GM12865 (cell line): ENCODE measurements at regions not wholly inside any gene's neighbourhood (a gene's known extent, or its start where the extent isn't known, plus 50 kb on each side); places are given as distances from the start of the nearest gene placed in this dataset.

Experiments
- DNase-seq: peaks from one replicate; pipeline ENCODE4 v3.0.0; 2010; ENCODE audit warnings: low read depth
- H3K4me3 ChIP-seq: 2 replicates; pipeline ENCODE4 v1.5.1; 2011; ENCODE audit warnings: mild to moderate bottlenecking, low read depth, low read length, control low read depth
- CTCF ChIP-seq: IDR thresholded peaks from 2 replicates; pipeline ENCODE4 v1.5.1; 2011; ENCODE audit warnings: low read length, control low read depth, low read depth, inconsistent platforms; ENCODE audit not compliant: insufficient read depth; ENCODE audit errors: missing control alignments

GRCh38 chr14:97104029-97104428 lies 306.8 kb downstream of the VRK1 start:
- H3K4me3 ChIP-seq: no peak overlapping the region
- TF ChIP-seq CTCF: no peak
- DNase-seq: no peak

GRCh38 chr14:97106166-97106565 lies 309.0 kb downstream of the VRK1 start:
- H3K4me3 ChIP-seq: no peak overlapping the region
- no peak for TF ChIP-seq CTCF
- peak; percentile 76 for DNase-seq

GRCh38 chr14:97106609-97107008 lies 309.4 kb downstream of the VRK1 start:
- no peak overlapping the region for H3K4me3 ChIP-seq
- TF ChIP-seq CTCF: no peak
- no peak for DNase-seq

GRCh38 chr14:97107080-97107479 lies 309.9 kb downstream of the VRK1 start:
- H3K4me3 ChIP-seq: no peak overlapping the region
- no peak for DNase-seq
- no peak for TF ChIP-seq CTCF

GRCh38 chr14:97107760-97108159 lies 310.6 kb downstream of the VRK1 start:
- no peak for TF ChIP-seq CTCF
- no peak overlapping the region for H3K4me3 ChIP-seq
- DNase-seq: no peak

GRCh38 chr14:97109234-97109633 lies 312.1 kb downstream of the VRK1 start:
- no peak for DNase-seq
- no peak overlapping the region for H3K4me3 ChIP-seq
- no peak for TF ChIP-seq CTCF

- TF ChIP-seq CTCF: no peak
- DNase-seq: no peak
- H3K4me3 ChIP-seq: no peak overlapping the region
Observed at GRCh38 chr14:97113339-97113738, 316.2 kb downstream of the VRK1 start.
